Thyroid gland (tissue), 4 donors: ENCODE measurements at regions not wholly inside any gene's neighbourhood (a gene's known extent, or its start where the extent isn't known, plus 50 kb on each side); places are given as distances from the start of the nearest gene placed in this dataset.
"Not testable (repeated sequence)": the region's sequence is repeated elsewhere in the genome, so short reads cannot be mapped to it uniquely, and the experiment has no call there.

ENCODE experiments used
- DNase-seq, 2 donors: peaks; one replicate each; pipeline ENCODE4 v3.0.0-alpha.2; 2019
- H3K27ac ChIP-seq, 3 donors: fragments of 200-600 bp; sonication (generic); 1 replicate in 2 of 3; 2 replicates in 1 of 3; pipeline ENCODE4 v1.5.1; 2016 to 2019; ENCODE audit warnings: mild to moderate bottlenecking in 1 of 3, moderate library complexity in 1 of 3
- H3K27me3 ChIP-seq: fragments of 200-600 bp; sonication (generic); one replicate; pipeline ENCODE4 v1.5.1; 2019
- H3K36me3 ChIP-seq, 2 donors: fragments of 200-600 bp; sonication (generic); one replicate each; pipeline ENCODE4 v1.5.1; 2016 to 2019
- H3K4me1 ChIP-seq, 2 donors: fragments of 200-600 bp; sonication (generic); one replicate each; pipeline ENCODE4 v1.5.1; 2017 to 2019
- H3K4me3 ChIP-seq, 3 donors: fragments of 200-600 bp; sonication (generic); replicated peaks in 1 of 3; 1 replicate in 2 of 3; 2 replicates in 1 of 3; pipeline ENCODE4 v1.5.1; 2016; ENCODE audit warnings: mild to moderate bottlenecking in 1 of 3
- H3K9me3 ChIP-seq: fragments of 200-600 bp; sonication (generic); one replicate; pipeline ENCODE4 v1.5.1; 2017
- CTCF ChIP-seq, 6 experiments: fragments of 200-600 bp in 3 of 6; fragments of 450-650 bp in 3 of 6; sonication (generic) in 3 of 6; IDR thresholded peaks; one replicate each; pipeline ENCODE4 v1.5.1; 2016 to 2019; ENCODE audit warnings: antibody characterized with exemption in 6 of 6, mild to moderate bottlenecking in 2 of 6, inconsistent platforms in 1 of 6, moderate library complexity in 1 of 6
- POLR2A ChIP-seq, 2 donors: fragments of 450-650 bp; IDR thresholded peaks; one replicate each; pipeline ENCODE4 v1.6.1; 2017; ENCODE audit warnings: antibody characterized with exemption in 2 of 2, mild to moderate bottlenecking in 2 of 2, moderate library complexity in 1 of 2
- WGBS, 2 donors: methylation state at CpG; one replicate each; pipeline ENCODE4 v1.1.5; 2017; 5-methylcytosine and 5-hydroxymethylcytosine counted together
- intact Hi-C: fragments of 100-400 bp; cut with DNase I; formaldehyde crosslinking; loops from one replicate; pipeline ENCODE4 v1.15.1; 2023

DNA sequence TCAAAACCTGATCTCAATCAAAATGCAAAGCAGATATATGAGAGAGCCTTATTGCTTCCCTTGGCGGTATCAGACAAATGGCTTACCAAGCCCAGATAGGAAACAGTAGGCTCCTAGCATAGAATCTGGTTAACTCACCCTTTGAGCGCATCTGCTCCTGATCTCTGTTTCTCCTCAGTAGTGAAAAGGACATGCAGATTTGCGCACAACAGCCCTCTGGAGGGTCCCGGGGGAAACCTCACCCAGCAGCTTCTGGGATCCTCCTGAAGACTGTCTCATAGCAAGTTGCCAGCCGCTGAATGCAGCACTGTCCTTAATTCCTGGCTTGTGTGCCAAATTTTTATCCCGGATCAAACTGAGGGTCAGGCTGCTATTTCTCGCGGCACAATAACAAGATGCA is 192.2 kb downstream of the FASLG start:
- no peak for DNase-seq
- intact Hi-C loops: no loop called here
- Histone ChIP-seq H3K27ac (no peak overlapping the region), H3K4me3 (no peak overlapping the region), H3K36me3 (no peaks in the 10 kb centered on the region), H3K9me3 (no peaks in the 10 kb centered on the region), H3K4me1 (no peaks in the 10 kb centered on the region), H3K27me3 (no peaks in the 10 kb centered on the region)
- WGBS, 2 donors: 73 to 81% methylated on average over 8 of the region's 8 CpGs
- no peak for TF ChIP-seq CTCF (IDR thresholded peaks at IDR 0.05)

- 77 to 82% methylated on average over 2 of the region's 2 CpGs for WGBS, 2 donors
- no peaks in the 10 kb centered on the region for H3K4me1 ChIP-seq
- no peaks in the 10 kb centered on the region for H3K27me3 ChIP-seq
- no peaks in the 10 kb centered on the region for H3K36me3 ChIP-seq
- DNase-seq: no peak
- no peaks in the 10 kb centered on the region for H3K9me3 ChIP-seq
- no peak for TF ChIP-seq CTCF (IDR thresholded peaks at IDR 0.05)
- no peak for TF ChIP-seq POLR2A (IDR thresholded peaks at IDR 0.05)
- H3K27ac ChIP-seq: no peak overlapping the region
- intact Hi-C loops: no loop called here
- no peak overlapping the region for H3K4me3 ChIP-seq
Measured at GRCh38 chr1:172851856-172852255, 193.0 kb downstream of the FASLG start.

DNA sequence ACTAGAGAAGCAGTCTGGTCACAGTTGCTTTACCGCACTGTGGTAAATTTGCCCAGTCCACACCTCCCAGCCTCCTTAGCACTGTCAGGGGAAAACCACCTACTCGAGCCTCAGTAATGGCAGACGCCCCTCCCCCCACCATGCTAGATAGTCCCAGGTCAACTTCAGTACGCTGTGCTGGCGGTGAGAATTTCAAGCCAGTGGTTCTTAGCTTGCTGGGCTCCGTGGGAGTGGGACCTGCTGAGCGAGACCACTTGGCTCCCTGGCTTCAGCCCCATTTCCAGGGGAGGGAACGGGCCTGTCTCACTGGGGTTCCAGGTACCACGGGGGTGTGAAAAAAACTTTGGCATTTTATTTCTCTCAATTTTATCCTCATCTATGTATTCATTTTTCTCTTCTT is 194.8 kb downstream of the TNFSF18 start:
- 77 to 79% methylated on average over 9 of the region's 9 CpGs for WGBS, 2 donors
- H3K36me3 ChIP-seq, H3K27ac ChIP-seq, DNase-seq, H3K27me3 ChIP-seq, H3K4me3 ChIP-seq, intact Hi-C loops, H3K9me3 ChIP-seq, H3K4me1 ChIP-seq: not testable (repeated sequence)

DNA sequence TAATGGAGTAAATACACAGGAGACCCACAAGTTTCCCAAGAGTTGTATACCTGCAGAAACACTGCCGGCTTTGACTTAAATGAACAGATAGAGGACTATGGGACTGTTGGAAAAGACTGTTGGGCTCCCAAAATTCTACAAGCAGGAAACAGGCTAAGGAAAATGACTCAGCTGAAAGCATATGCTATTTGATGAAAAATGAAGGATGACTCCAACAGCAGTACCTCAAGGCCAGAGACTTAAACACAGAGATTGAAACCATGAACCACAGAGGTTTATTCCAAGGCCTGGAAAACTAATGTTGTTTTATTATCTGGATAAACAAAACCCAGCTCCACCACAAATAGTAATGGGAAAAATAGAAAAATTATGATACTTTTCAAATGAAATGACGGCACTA is 187.7 kb downstream of the TNFSF18 start:
- intact Hi-C loops: no loop called here
- no peak for TF ChIP-seq CTCF (IDR thresholded peaks at IDR 0.05)
- no peak for TF ChIP-seq POLR2A (IDR thresholded peaks at IDR 0.05)
- DNase-seq: no peak
- WGBS, 2 donors: 91 to 94% methylated on average over 2 of the region's 2 CpGs
- Histone ChIP-seq H3K27me3 (no peaks in the 10 kb centered on the region), H3K27ac (no peak overlapping the region), H3K4me1 (no peaks in the 10 kb centered on the region), H3K36me3 (no peaks in the 10 kb centered on the region), H3K9me3 (no peaks in the 10 kb centered on the region), H3K4me3 (no peak overlapping the region)

DNA sequence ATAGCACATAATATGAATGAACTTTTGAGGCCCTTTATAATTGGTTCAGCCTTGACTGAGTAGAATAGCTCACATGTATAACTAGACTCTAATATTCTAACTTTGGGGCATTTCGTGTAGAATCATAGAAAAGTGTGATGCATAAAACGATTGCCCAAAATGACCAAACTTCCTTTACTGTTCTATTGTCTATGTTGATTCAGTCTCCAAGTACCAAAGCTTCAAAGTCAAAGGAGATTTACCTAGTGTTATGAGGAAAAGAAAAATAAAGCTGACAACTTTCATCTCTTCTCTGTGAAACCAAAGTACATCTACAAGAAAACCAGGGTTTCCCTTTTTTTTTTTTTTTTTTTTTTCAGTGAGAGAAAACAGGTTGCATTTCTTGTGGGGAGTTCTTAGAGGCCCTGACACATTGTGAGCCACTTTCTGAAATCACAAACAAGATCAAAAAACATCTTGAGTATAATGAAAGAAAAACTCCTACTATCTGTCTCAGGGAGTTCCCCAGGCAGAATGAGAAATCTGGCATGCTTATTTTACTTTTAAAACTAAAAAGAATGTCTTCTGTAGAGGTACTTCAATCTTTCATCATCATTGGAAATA is 183.4 kb downstream of the TNFSF18 start:
- intact Hi-C loops: no loop called here
- no peak for TF ChIP-seq POLR2A (IDR thresholded peaks at IDR 0.05)
- H3K4me3 ChIP-seq: no peak overlapping the region
- no peak overlapping the region for H3K27ac ChIP-seq
- no peak for DNase-seq
- no peaks in the 10 kb centered on the region for H3K4me1 ChIP-seq
- no peaks in the 10 kb centered on the region for H3K27me3 ChIP-seq
- H3K9me3 ChIP-seq: no peaks in the 10 kb centered on the region
- 73 to 83% methylated on average over 2 of the region's 2 CpGs for WGBS, 2 donors
- H3K36me3 ChIP-seq: no peaks in the 10 kb centered on the region

- no peaks in the 10 kb centered on the region for H3K4me1 ChIP-seq
- DNase-seq: no peak
- H3K36me3 ChIP-seq: no peaks in the 10 kb centered on the region
- intact Hi-C loops: no loop called here
- TF ChIP-seq POLR2A (IDR thresholded peaks at IDR 0.05): no peak
- no peak for TF ChIP-seq CTCF (IDR thresholded peaks at IDR 0.05)
- H3K4me3 ChIP-seq: no peak overlapping the region
- no peaks in the 10 kb centered on the region for H3K27me3 ChIP-seq
- H3K9me3 ChIP-seq: no peaks in the 10 kb centered on the region
- H3K27ac ChIP-seq: no peak overlapping the region
Measured at GRCh38 chr1:172870901-172871606, 179.7 kb downstream of the TNFSF18 start.
